ENCODE measurements at regions not wholly inside any gene's neighbourhood (a gene's known extent, or its start where the extent isn't known, plus 50 kb on each side); places are given as distances from the start of the nearest gene placed in this dataset.

- no peak overlapping the region for H3K27ac ChIP-seq
- no peak for TF ChIP-seq CTCF (conservative IDR thresholded peaks at IDR 0.05)
Measured at GRCh38 chr5:35488055-35488454, 129.6 kb upstream of the SPEF2 start.

- no peak for TF ChIP-seq CTCF (conservative IDR thresholded peaks at IDR 0.05)
- no peak overlapping the region for H3K27ac ChIP-seq
Measured at GRCh38 chr5:35487233-35488025, 130.2 kb upstream of the SPEF2 start.

GRCh38 chr5:35485487-35485886 is 132.2 kb upstream of the SPEF2 start:
- no peak overlapping the region for H3K27ac ChIP-seq
- no peak for TF ChIP-seq CTCF (conservative IDR thresholded peaks at IDR 0.05)

- no peak overlapping the region for H3K27ac ChIP-seq
- no peak for TF ChIP-seq CTCF (conservative IDR thresholded peaks at IDR 0.05)
Measured at GRCh38 chr5:35484241-35484640, 133.4 kb upstream of the SPEF2 start.

- H3K27ac ChIP-seq = no peak overlapping the region
- TF ChIP-seq CTCF (conservative IDR thresholded peaks at IDR 0.05) = no peak
Measured at GRCh38 chr5:35483780-35484179, 133.9 kb upstream of the SPEF2 start.

- H3K27ac ChIP-seq = no peak overlapping the region
- TF ChIP-seq CTCF (conservative IDR thresholded peaks at IDR 0.05) = no peak
Measured at GRCh38 chr5:35483191-35483590, 134.5 kb upstream of the SPEF2 start.

- TF ChIP-seq CTCF (conservative IDR thresholded peaks at IDR 0.05) = no peak
- no peak overlapping the region for H3K27ac ChIP-seq
Measured at GRCh38 chr5:35482167-35482755, 135.4 kb upstream of the SPEF2 start.
